ENCODE measurements at regions not wholly inside any gene's neighbourhood (a gene's known extent, or its start where the extent isn't known, plus 50 kb on each side); places are given as distances from the start of the nearest gene placed in this dataset.
"Not testable (repeated sequence)": the region's sequence is repeated elsewhere in the genome, so short reads cannot be mapped to it uniquely, and the experiment has no call there.

DNA sequence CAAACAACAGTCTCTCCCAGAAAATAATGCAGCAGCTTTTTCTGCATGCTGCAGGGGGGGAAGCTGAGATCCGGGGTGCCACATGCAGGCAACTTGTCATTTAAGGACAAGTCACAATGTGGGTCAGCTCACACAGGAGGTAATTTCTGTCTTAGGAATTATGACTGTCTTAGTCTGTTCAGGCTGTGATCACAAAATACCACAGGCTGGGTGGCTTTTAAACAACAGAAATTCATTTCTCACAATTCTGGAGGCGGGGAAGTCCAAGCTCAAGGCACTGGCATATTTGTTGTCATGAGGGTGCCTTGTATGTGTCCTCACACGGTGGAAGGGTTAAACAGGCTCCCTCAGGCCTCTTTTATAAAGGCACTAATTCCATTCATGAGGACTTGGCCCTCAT is 127.7 kb downstream of the DIRAS2 start:
- DNase-seq, result no peak

DNA sequence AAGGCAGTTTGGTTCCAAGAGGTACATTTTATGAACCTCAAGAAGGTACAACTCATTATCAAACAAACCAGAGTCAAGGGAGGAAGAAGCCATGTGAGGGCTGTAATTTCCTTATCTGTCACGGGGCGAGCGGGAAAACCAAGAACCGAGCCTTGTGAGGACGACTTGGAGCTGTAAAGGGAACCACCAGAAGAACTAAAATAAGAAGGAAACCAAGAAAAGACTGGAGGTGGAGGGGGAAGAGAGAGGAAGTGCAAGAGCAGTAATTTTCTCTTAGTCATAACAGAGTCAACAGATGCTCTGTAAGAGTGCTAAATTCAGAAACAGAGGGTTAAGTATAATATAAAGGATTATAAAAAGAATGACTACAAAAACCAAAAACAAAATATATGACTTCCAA is 127.1 kb downstream of the DIRAS2 start:
- DNase-seq, result no peak

- DNase-seq, result no peak
These were observed 125.5 kb downstream of the DIRAS2 start for GRCh38 chr9:90517103-90517502.

GRCh38 chr9:90521811-90522570 is 120.6 kb downstream of the DIRAS2 start:
- DNase-seq, result no peak

- no peak for DNase-seq
These were observed 118.7 kb downstream of the DIRAS2 start for GRCh38 chr9:90523958-90524357.

DNA sequence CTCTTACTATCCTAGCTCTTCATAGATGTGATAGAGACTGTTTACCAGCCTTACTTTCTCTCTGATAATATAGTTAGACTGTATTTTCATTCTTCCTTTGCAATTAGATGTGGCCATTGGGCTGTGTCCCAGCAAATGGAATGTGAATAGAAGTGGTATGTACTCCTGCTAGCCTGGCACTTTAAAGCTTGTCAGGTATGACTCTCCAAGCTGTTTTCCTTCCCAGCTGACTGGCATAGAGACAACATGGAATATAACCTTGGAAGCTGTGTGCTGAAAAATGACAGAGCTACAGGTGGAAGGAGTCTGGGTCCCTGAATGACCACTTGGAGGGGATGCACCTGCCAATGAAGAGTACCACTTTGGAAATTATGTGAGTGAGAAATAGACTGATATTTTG is 116.2 kb downstream of the DIRAS2 start:
- no peak for DNase-seq

DNA sequence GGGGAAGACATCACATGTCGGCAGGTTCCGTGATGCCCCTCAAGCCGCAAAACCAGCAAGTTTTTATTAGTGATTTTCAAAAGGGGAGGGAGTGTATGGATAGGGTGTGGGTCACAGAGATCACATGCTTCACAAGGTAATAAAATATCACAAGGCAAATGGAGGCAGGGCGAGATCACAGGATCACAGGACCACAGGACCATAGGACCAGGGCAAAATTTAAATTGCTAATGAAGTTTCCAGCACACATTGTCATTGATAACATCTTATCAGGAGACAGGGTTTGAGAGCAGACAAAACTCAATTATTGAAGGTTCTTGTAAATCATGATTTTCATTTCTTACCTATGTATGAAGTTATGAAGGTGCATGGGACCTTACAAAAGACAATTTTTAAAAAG is 106.5 kb downstream of the DIRAS2 start:
- DNase-seq, result not testable (repeated sequence)

DNA sequence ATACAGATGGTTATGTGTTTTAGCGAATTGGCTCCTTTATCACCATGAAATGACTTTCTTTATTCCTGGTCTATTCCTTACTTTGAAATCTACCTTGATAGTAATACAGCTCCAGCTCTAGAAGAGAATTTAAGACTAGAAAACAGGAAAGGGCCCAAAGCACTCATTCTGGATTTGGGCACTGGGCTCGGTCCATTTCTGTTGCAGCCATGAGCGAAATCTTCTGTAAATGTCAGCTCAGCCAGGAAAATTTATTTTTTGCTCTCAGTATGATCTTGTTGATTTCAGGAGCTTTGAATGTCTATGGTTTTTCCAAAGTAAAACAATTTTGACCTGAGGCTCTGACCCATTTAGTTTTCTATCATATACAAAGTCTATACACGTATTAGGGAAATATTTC is 104.1 kb downstream of the DIRAS2 start:
- no peak for DNase-seq

DNA sequence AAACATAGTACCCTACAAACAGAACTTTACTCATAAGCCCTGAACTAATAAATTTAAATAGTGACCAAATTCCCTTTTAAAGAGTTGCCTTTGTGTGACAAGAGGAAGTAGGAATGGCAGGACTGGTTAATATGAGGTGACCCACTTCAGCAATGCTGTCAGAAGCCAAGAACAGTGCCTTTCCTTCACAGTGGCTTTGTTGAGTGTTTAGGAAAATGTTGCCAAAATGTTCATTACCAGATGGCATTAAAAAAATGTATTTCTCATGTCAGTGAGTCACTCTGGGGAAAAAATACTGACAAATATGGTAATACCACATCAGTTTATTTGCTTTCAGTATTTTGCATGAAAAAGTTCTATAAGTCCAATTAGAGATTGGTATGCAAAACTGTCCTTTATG is 103.3 kb downstream of the DIRAS2 start:
- no peak for DNase-seq

- no peak for DNase-seq
These were observed 101.9 kb downstream of the DIRAS2 start for GRCh38 chr9:90540734-90541133.

GRCh38 chr9:90544488-90544887 is 98.1 kb downstream of the DIRAS2 start:
- DNase-seq, result no peak

GRCh38 chr9:90546200-90546599 is 96.4 kb downstream of the DIRAS2 start:
- DNase-seq, result no peak

- no peak for DNase-seq
These were observed 94.7 kb downstream of the DIRAS2 start for GRCh38 chr9:90547896-90548295.

- no peak for DNase-seq
These were observed 90.3 kb downstream of the DIRAS2 start for GRCh38 chr9:90552317-90552716.

- no peak for DNase-seq
These were observed 87.1 kb downstream of the DIRAS2 start for GRCh38 chr9:90555351-90556057.

GRCh38 chr9:90556897-90557675 is 85.5 kb downstream of the DIRAS2 start:
- no peak for DNase-seq

GRCh38 chr9:90559075-90560073 is 83.2 kb downstream of the DIRAS2 start:
- DNase-seq, result no peak
